Keratinocyte (primary cell): ENCODE measurements at regions not wholly inside any gene's neighbourhood (a gene's known extent, or its start where the extent isn't known, plus 50 kb on each side); places are given as distances from the start of the nearest gene placed in this dataset.

Experiments used
- DNase-seq: peaks from one replicate; pipeline ENCODE4 v3.0.0-alpha.2; 2011; ENCODE audit warnings: low read depth, missing footprints, low spot score
- FAIRE-seq: peaks from 2 replicates; lab custom pipeline; 2011; peaks lifted over from hg19 to GRCh38; lab: Jason Lieb, UNC
- H2AFZ ChIP-seq: 2 replicates; pipeline ENCODE4 v1.6.0; 2012; ENCODE audit warnings: low read length, control low read depth, inconsistent platforms; ENCODE audit not compliant: control insufficient read depth
- H3K27ac ChIP-seq: 2 replicates; pipeline ENCODE4 v1.5.1; 2011; ENCODE audit warnings: low read length; ENCODE audit not compliant: control insufficient read depth, insufficient read depth
- H3K27me3 ChIP-seq: 3 replicates; pipeline ENCODE4 v1.6.0; 2011; ENCODE audit warnings: low read length; ENCODE audit not compliant: control insufficient read depth, insufficient read depth; ENCODE audit errors: extremely low read depth
- H3K36me3 ChIP-seq, 2 experiments: 2 replicates in 1 of 2; 3 replicates in 1 of 2; pipeline ENCODE4 v1.5.1; 2011; ENCODE audit warnings: low read length in 2 of 2, mild to moderate bottlenecking in 1 of 2; ENCODE audit not compliant: control insufficient read depth in 2 of 2, insufficient read depth in 2 of 2; ENCODE audit errors: extremely low read depth in 1 of 2
- H3K4me1 ChIP-seq: 3 replicates; pipeline ENCODE4 v1.5.1; 2011; ENCODE audit warnings: low read length; ENCODE audit not compliant: control insufficient read depth, insufficient read depth; ENCODE audit errors: extremely low read depth
- H3K4me2 ChIP-seq: 3 replicates; pipeline ENCODE4 v1.6.0; 2011; ENCODE audit warnings: low read depth, low read length; ENCODE audit not compliant: control insufficient read depth, insufficient read depth; ENCODE audit errors: extremely low read depth
- H3K4me3 ChIP-seq, 3 experiments: fragments of 200-600 bp in 1 of 3; sonication (generic) in 1 of 3; 2 replicates in 2 of 3; 3 replicates in 1 of 3; pipeline ENCODE4 v1.5.1; 2011 to 2016; ENCODE audit warnings: low read length in 3 of 3, mild to moderate bottlenecking in 3 of 3, control low read depth in 2 of 3, inconsistent platforms in 1 of 3, low read depth in 1 of 3, mixed read lengths in 1 of 3, mixed run types in 1 of 3, moderate library complexity in 1 of 3; ENCODE audit not compliant: control insufficient read depth in 2 of 3, insufficient read depth in 2 of 3; ENCODE audit errors: extremely low read depth in 1 of 3
- H3K79me2 ChIP-seq: 2 replicates; pipeline ENCODE4 v1.6.0; 2012; ENCODE audit warnings: low read length; ENCODE audit not compliant: control insufficient read depth, insufficient read depth
- H3K9ac ChIP-seq: 3 replicates; pipeline ENCODE4 v1.6.0; 2011; ENCODE audit warnings: low read length; ENCODE audit not compliant: control insufficient read depth, insufficient read depth; ENCODE audit errors: extremely low read depth
- H3K9me1 ChIP-seq: 3 replicates; pipeline ENCODE4 v1.6.0; 2011; ENCODE audit warnings: low read length; ENCODE audit not compliant: control insufficient read depth, insufficient read depth; ENCODE audit errors: extremely low read depth
- H3K9me3 ChIP-seq: 2 replicates; pipeline ENCODE4 v1.5.1; 2012; ENCODE audit warnings: low read depth, low read length; ENCODE audit not compliant: control insufficient read depth
- H4K20me1 ChIP-seq: 3 replicates; pipeline ENCODE4 v1.6.0; 2011; ENCODE audit warnings: low read length; ENCODE audit not compliant: control insufficient read depth, insufficient read depth; ENCODE audit errors: extremely low read depth
- EZH2 ChIP-seq: IDR thresholded peaks from one replicate; pipeline ENCODE4 v1.6.1; 2012; ENCODE audit warnings: inconsistent platforms, mild to moderate bottlenecking, low read length, moderate library complexity
- dilution Hi-C: fragments of 300-500 bp; cut with MboI; formaldehyde crosslinking; loops from one replicate; pipeline ENCODE4 v1.7.0; 2020; ENCODE audit warnings: low sequenced_read_pairs; ENCODE audit not compliant: extremely low pct_ligation_motif_present
- TF ChIP-seq, protein P1 (sequence below), 3 experiments: IDR thresholded peaks in 1 of 3; conservative IDR thresholded peaks in 1 of 3; optimal IDR thresholded peaks in 1 of 3; 2 replicates in 2 of 3; 3 replicates in 1 of 3; pipeline versions ENCODE3 to v1.5.1; 2011; ENCODE audit warnings: low read length in 3 of 3, mild to moderate bottlenecking in 3 of 3, moderate library complexity in 2 of 3, control low read depth in 1 of 3, inconsistent platforms in 1 of 3; ENCODE audit not compliant: insufficient read depth in 2 of 3; ENCODE audit errors: extremely low read depth in 1 of 3

DNA sequence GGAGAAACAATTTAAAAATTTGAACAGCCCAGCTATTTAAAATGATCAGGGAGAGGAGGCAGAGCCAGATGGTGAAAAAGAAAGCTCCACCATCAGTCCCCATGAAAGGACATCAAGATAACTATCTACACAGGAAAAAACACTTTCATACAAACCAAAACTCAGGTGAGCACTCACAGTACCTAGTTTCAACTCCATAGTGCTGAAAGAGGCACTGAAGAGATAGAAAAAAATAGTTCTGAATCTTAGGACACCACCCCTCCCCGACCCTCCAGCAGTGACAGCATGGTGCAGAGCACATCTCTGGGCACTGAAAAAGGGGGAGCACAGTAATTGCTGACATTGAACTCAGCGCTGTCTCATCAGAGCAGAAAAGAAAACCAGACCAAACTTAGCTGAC is 732.9 kb downstream of the CETN3 start:
- DNase-seq (no peak), FAIRE-seq (no peak)
- H3K4me2 ChIP-seq = no peak overlapping the region
- H2AFZ ChIP-seq = no peak overlapping the region
- dilution Hi-C loops = no loop called here
- H3K9me3 ChIP-seq = no peaks in the 10 kb centered on the region
- H4K20me1 ChIP-seq = no peaks in the 10 kb centered on the region
- H3K79me2 ChIP-seq = no peaks in the 10 kb centered on the region
- H3K9me1 ChIP-seq = no peaks in the 10 kb centered on the region
- H3K4me1 ChIP-seq = no peaks in the 10 kb centered on the region
- no peaks in the 10 kb centered on the region for H3K36me3 ChIP-seq
- H3K4me3 ChIP-seq = no peak overlapping the region
- no peaks in the 10 kb centered on the region for H3K27me3 ChIP-seq
- TF ChIP-seq, protein P1, sequence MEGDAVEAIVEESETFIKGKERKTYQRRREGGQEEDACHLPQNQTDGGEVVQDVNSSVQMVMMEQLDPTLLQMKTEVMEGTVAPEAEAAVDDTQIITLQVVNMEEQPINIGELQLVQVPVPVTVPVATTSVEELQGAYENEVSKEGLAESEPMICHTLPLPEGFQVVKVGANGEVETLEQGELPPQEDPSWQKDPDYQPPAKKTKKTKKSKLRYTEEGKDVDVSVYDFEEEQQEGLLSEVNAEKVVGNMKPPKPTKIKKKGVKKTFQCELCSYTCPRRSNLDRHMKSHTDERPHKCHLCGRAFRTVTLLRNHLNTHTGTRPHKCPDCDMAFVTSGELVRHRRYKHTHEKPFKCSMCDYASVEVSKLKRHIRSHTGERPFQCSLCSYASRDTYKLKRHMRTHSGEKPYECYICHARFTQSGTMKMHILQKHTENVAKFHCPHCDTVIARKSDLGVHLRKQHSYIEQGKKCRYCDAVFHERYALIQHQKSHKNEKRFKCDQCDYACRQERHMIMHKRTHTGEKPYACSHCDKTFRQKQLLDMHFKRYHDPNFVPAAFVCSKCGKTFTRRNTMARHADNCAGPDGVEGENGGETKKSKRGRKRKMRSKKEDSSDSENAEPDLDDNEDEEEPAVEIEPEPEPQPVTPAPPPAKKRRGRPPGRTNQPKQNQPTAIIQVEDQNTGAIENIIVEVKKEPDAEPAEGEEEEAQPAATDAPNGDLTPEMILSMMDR (optimal IDR thresholded peaks at IDR 0.05 in 1 of 3, IDR thresholded peaks at IDR 0.05 in 1 of 3, conservative IDR thresholded peaks at IDR 0.05 in 1 of 3; ENCODE audit: extremely low read depth in 1 of 3, insufficient read depth in 2 of 3, low read length in 3 of 3) = no peak
- TF ChIP-seq EZH2 = no peak
- H3K9ac ChIP-seq = no peak overlapping the region
- H3K27ac ChIP-seq = no peak overlapping the region

DNA sequence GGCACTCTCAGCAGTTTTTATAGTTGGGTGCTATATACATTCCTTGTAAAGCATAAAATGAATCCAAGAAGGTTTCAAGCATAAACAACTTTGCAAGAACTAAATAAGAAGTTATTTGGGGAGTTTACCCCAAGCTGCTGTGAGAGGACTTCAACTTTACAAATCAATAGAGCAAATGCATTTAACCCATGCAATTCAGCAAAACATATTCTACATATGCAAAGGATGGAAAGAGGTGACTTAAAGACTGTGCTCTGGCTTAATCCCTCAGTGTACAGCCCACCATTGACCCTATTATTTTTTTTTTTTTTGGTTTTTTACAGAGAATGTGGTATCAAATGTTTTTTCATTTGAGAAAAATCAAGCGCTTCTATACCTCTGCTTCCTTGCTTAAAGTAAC is 736.5 kb downstream of the CETN3 start:
- Histone ChIP-seq H3K9me1 (no peaks in the 10 kb centered on the region), H3K4me3 (no peak overlapping the region), H4K20me1 (no peaks in the 10 kb centered on the region), H3K27me3 (no peaks in the 10 kb centered on the region), H3K9ac (no peak overlapping the region), H3K79me2 (no peaks in the 10 kb centered on the region), H3K36me3 (no peaks in the 10 kb centered on the region), H3K4me1 (no peaks in the 10 kb centered on the region), H3K9me3 (no peaks in the 10 kb centered on the region), H2AFZ (no peak overlapping the region), H3K4me2 (no peak overlapping the region), H3K27ac (no peak overlapping the region)
- no peak for FAIRE-seq
- TF ChIP-seq, protein P1 (optimal IDR thresholded peaks at IDR 0.05 in 1 of 3, IDR thresholded peaks at IDR 0.05 in 1 of 3, conservative IDR thresholded peaks at IDR 0.05 in 1 of 3; ENCODE audit: extremely low read depth in 1 of 3, insufficient read depth in 2 of 3, low read length in 3 of 3) = no peak
- no peak for DNase-seq
- dilution Hi-C loops = no loop called here
